ENCODE measurements at regions not wholly inside any gene's neighbourhood (a gene's known extent, or its start where the extent isn't known, plus 50 kb on each side); places are given as distances from the start of the nearest gene placed in this dataset.

DNA sequence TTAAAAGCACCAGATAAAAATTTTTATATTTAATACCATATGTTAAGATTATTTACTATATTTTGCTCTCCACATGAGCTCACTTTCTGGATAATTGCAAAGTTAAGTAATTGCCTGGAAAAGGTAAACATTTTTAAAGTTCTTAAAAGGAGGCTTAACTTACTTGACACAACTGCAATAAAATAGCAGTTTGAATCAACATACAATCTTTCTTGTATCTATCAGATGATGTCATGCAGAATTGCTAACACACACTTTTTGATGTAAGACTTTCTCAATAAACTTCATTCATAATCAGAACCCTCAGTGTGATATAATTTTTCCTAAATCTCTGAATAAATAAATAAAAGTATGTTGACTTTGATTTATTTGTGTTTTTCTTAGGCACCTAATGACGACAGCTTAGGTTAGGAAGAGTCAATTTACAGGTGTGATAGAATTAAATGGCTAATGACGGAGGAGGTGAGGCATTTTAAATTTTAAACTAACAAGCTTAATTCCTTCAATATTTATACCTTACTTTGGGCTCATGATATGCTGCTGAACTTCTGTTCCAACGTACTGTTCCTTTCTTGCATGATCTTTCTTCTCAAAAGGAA lies 99.5 kb downstream of the LYPLAL1 start:
- TF ChIP-seq FOXA1 (IDR thresholded peaks at IDR 0.05): no peak; the same call in 1 of the 2 replicates
- peak; percentile 33; the same call in 1 of the 2 replicates for TF ChIP-seq CTBP1 (IDR thresholded peaks at IDR 0.05; ENCODE audit: borderline replicate concordance)
- no peak for TF ChIP-seq L3MBTL2 (conservative IDR thresholded peaks at IDR 0.05)
- TF ChIP-seq FOXK2 (IDR thresholded peaks at IDR 0.05): no peak
- TF ChIP-seq, protein P1, sequence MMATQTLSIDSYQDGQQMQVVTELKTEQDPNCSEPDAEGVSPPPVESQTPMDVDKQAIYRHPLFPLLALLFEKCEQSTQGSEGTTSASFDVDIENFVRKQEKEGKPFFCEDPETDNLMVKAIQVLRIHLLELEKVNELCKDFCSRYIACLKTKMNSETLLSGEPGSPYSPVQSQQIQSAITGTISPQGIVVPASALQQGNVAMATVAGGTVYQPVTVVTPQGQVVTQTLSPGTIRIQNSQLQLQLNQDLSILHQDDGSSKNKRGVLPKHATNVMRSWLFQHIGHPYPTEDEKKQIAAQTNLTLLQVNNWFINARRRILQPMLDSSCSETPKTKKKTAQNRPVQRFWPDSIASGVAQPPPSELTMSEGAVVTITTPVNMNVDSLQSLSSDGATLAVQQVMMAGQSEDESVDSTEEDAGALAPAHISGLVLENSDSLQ (IDR thresholded peaks at IDR 0.05): peak; percentile 57
- TF ChIP-seq ELF4 (IDR thresholded peaks at IDR 0.05): no peak
- no peak for TF ChIP-seq BHLHE40 (IDR thresholded peaks at IDR 0.05; ENCODE audit: borderline replicate concordance)
- TF ChIP-seq HDGF (IDR thresholded peaks at IDR 0.05; ENCODE audit: borderline replicate concordance): no peak
- ChIA-PET POLR2A (no interaction called here), CTCF (no interaction called here)
- no peak for DNase-seq (ENCODE audit: extremely low spot score)

DNA sequence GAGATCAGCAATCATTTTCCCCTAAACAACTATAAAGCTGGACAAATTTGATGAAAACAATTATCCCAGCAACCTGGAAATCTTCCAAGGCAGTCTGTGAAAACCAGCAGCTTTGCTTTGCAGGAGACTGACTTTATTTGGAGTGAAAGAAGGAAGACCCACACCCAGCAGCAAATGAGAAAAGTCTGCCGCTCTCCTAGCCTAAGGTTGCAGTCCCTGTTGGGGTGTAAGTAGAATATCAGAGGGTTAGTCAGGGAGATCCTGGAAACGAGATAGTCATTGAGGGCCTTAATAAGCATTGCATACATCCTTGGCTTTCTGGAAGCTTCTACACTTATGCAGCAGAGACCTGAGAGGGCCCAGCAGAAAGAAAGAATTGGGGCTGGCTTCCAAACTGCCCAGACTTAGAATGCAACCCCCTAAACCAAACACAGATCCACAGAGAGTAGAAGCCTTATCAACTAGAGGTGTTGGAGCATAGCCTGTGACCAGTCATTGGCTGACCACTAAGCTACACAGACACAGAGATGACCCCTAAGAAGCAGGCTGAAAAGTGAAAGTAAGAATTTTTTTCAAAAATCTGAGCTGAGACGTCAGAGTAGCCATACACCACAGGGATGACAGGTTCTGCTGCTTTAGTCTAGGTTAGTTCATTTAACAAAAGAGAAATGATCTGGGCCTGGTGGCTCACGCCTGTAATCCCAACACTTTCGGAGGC lies 98.3 kb downstream of the LYPLAL1 start:
- DNase-seq (ENCODE audit: extremely low spot score): no peak
- CTCF ChIA-PET: no interaction called here
- TF ChIP-seq L3MBTL2 (conservative IDR thresholded peaks at IDR 0.05) (no peak), CTBP1 (IDR thresholded peaks at IDR 0.05; ENCODE audit: borderline replicate concordance) (no peak), SP1 (IDR thresholded peaks at IDR 0.05) (no peak), FOXM1 (IDR thresholded peaks at IDR 0.05; ENCODE audit: borderline replicate concordance) (no peak), NFRKB (IDR thresholded peaks at IDR 0.05) (no peak), ARNT (IDR thresholded peaks at IDR 0.05) (no peak), SUZ12 (IDR thresholded peaks at IDR 0.05) (no peak), FOXA1 (IDR thresholded peaks at IDR 0.05) (no peak), ZNF384 (IDR thresholded peaks at IDR 0.05) (no peak), HDGF (IDR thresholded peaks at IDR 0.05; ENCODE audit: borderline replicate concordance) (no peak), ELF4 (IDR thresholded peaks at IDR 0.05) (no peak), TARDBP (IDR thresholded peaks at IDR 0.05) (no peak), LEF1 (IDR thresholded peaks at IDR 0.05; ENCODE audit: borderline replicate concordance) (no peak), BHLHE40 (IDR thresholded peaks at IDR 0.05; ENCODE audit: borderline replicate concordance) (no peak), FOXK2 (IDR thresholded peaks at IDR 0.05) (no peak)
- TF ChIP-seq, protein P1 (IDR thresholded peaks at IDR 0.05): no peak
- POLR2A ChIA-PET: no interaction called here

DNA sequence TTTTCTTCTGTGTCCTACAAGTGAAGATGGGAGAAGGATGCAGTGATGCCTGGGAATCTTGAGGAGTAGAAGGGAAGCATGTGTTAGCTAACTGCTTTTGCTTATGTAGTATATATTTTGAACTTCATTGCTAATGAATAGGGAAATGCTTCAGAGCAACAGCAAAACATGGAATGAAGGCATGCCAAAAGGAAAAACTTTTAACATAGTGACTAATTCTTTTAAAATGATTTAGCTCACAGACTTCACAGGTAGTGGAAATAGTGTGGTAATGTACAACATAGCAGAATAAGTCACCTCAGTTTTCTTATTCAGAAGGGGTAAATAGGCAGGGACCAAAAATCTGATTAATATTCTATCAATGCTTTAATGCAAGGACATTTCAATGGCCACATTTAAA lies 95.5 kb downstream of the LYPLAL1 start:
- CTCF ChIA-PET: no interaction called here
- DNase-seq (ENCODE audit: extremely low spot score): no peak
- TF ChIP-seq SUZ12 (IDR thresholded peaks at IDR 0.05): no peak
- TF ChIP-seq, protein P1 (IDR thresholded peaks at IDR 0.05): no peak
- TF ChIP-seq CTBP1 (IDR thresholded peaks at IDR 0.05; ENCODE audit: borderline replicate concordance): no peak
- no peak for TF ChIP-seq FOXM1 (IDR thresholded peaks at IDR 0.05; ENCODE audit: borderline replicate concordance)
- TF ChIP-seq LEF1 (IDR thresholded peaks at IDR 0.05; ENCODE audit: borderline replicate concordance): no peak
- TF ChIP-seq FOXA1 (IDR thresholded peaks at IDR 0.05): no peak
- no peak for TF ChIP-seq HDGF (IDR thresholded peaks at IDR 0.05; ENCODE audit: borderline replicate concordance)
- TF ChIP-seq ZNF384 (IDR thresholded peaks at IDR 0.05): no peak
- TF ChIP-seq BHLHE40 (IDR thresholded peaks at IDR 0.05; ENCODE audit: borderline replicate concordance): no peak
- TF ChIP-seq L3MBTL2 (conservative IDR thresholded peaks at IDR 0.05): no peak
- TF ChIP-seq ARNT (IDR thresholded peaks at IDR 0.05): no peak
- TF ChIP-seq NFRKB (IDR thresholded peaks at IDR 0.05): no peak
- TF ChIP-seq FOXK2 (IDR thresholded peaks at IDR 0.05): no peak
- TF ChIP-seq TARDBP (IDR thresholded peaks at IDR 0.05): no peak
- no peak for TF ChIP-seq ELF4 (IDR thresholded peaks at IDR 0.05)
- no peak for TF ChIP-seq SP1 (IDR thresholded peaks at IDR 0.05)
- POLR2A ChIA-PET: no interaction called here

DNA sequence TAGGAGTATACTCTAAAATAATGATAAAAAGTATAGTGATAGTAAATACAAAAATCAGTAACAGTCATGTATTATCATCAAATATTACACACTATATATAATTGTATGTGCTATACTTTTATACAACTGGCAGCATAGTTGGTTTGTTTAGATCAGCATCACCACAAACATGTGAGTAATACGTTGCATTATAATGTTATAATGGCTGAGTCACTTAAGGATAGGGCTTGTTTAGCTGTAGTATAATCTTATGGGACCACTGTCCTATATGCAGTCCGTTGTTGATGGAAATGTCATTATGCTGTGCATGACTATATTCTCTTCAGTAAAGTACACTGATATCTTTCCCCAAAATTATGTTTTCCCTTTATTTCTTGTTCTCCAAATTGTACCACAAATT lies 92.8 kb downstream of the LYPLAL1 start:
- no peak for DNase-seq (ENCODE audit: extremely low spot score)
- POLR2A ChIA-PET: no interaction called here
- CTCF ChIA-PET: no interaction called here
- TF ChIP-seq HDGF (IDR thresholded peaks at IDR 0.05; ENCODE audit: borderline replicate concordance) (no peak), TARDBP (IDR thresholded peaks at IDR 0.05) (no peak), ZNF384 (IDR thresholded peaks at IDR 0.05) (no peak), ELF4 (IDR thresholded peaks at IDR 0.05) (no peak), L3MBTL2 (conservative IDR thresholded peaks at IDR 0.05) (no peak), FOXK2 (IDR thresholded peaks at IDR 0.05) (no peak), SP1 (IDR thresholded peaks at IDR 0.05) (no peak), LEF1 (IDR thresholded peaks at IDR 0.05; ENCODE audit: borderline replicate concordance) (no peak), BHLHE40 (IDR thresholded peaks at IDR 0.05; ENCODE audit: borderline replicate concordance) (no peak)
- TF ChIP-seq, protein P1 (IDR thresholded peaks at IDR 0.05): no peak

DNA sequence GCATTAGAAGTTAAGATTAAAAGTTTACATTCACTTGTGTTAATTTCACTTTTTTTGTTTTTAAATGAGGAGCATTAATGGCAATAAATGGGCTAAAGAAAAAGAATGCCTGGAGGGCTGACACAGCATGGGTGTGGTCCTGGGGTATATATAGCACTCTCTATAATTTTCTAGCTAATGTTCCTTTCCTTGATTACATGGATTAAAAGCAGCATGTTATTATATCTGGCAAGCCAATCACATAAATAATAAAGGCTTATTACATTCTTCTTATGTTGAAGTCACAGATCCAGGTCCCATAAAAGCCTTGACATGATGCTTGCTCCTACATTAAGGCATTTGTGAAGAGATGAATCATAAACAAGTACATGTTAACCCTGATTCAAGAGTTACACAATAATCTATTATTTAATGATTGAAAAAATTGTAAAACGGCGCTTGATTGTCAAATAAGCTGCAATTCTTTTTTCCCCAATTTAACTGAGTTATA lies 91.4 kb downstream of the LYPLAL1 start:
- DNase-seq (ENCODE audit: extremely low spot score): no peak
- POLR2A ChIA-PET: no interaction called here
- CTCF ChIA-PET: no interaction called here
- TF ChIP-seq TARDBP (IDR thresholded peaks at IDR 0.05): no peak
- no peak for TF ChIP-seq ZNF384 (IDR thresholded peaks at IDR 0.05)
- TF ChIP-seq ARNT (IDR thresholded peaks at IDR 0.05): no peak
- no peak for TF ChIP-seq NFRKB (IDR thresholded peaks at IDR 0.05)
- no peak for TF ChIP-seq FOXM1 (IDR thresholded peaks at IDR 0.05; ENCODE audit: borderline replicate concordance)
- TF ChIP-seq ELF4 (IDR thresholded peaks at IDR 0.05): no peak
- TF ChIP-seq BHLHE40 (IDR thresholded peaks at IDR 0.05; ENCODE audit: borderline replicate concordance): no peak
- no peak for TF ChIP-seq L3MBTL2 (conservative IDR thresholded peaks at IDR 0.05)
- TF ChIP-seq HDGF (IDR thresholded peaks at IDR 0.05; ENCODE audit: borderline replicate concordance): no peak
- no peak for TF ChIP-seq SP1 (IDR thresholded peaks at IDR 0.05)
- no peak for TF ChIP-seq FOXA1 (IDR thresholded peaks at IDR 0.05)
- TF ChIP-seq FOXK2 (IDR thresholded peaks at IDR 0.05): no peak
- TF ChIP-seq CTBP1 (IDR thresholded peaks at IDR 0.05; ENCODE audit: borderline replicate concordance): no peak
- TF ChIP-seq, protein P1 (IDR thresholded peaks at IDR 0.05): no peak
- TF ChIP-seq SUZ12 (IDR thresholded peaks at IDR 0.05): no peak
- no peak for TF ChIP-seq LEF1 (IDR thresholded peaks at IDR 0.05; ENCODE audit: borderline replicate concordance)

Measured in HEK293T (cell line).